ENCODE measurements at regions not wholly inside any gene's neighbourhood (a gene's known extent, or its start where the extent isn't known, plus 50 kb on each side); places are given as distances from the start of the nearest gene placed in this dataset.

- H3K27ac Mint-ChIP-seq, result peak overlapping the region; percentile 76 to 93
- H3K4me1 Mint-ChIP-seq, result peaks cover 63% of the 10 kb centered on the region
- H3K9me3 Mint-ChIP-seq, result peaks cover 0 to 10% of the 10 kb centered on the region in 2 donors
- H3K27me3 Mint-ChIP-seq, result peaks cover 12% of the 10 kb centered on the region
- peak; percentile 97 for ATAC-seq
- H3K4me3 Mint-ChIP-seq, result peak overlapping the region; percentile 61 to 63
- peak; percentile 56 to 81 for DNase-seq
Observed at GRCh38 chr2:217223222-217223930, 363.5 kb upstream of the TNP1 start.

- peak; percentile 0 for ATAC-seq
- Mint-ChIP-seq H3K9me3 (peaks cover 0 to 10% of the 10 kb centered on the region in 2 donors), H3K4me3 (peak overlapping the region; percentile 53 to 63), H3K27me3 (peaks cover 21% of the 10 kb centered on the region), H3K4me1 (peaks cover 73% of the 10 kb centered on the region), H3K27ac (peak overlapping the region; percentile 61 to 74)
- DNase-seq, result peak; percentile 29 to 32
Observed at GRCh38 chr2:217222309-217222910, 362.5 kb upstream of the TNP1 start.

GRCh38 chr2:217220228-217221013, 360.6 kb upstream of the TNP1 start:
- no peak overlapping the region for H3K27ac Mint-ChIP-seq
- peaks cover 0 to 10% of the 10 kb centered on the region in 2 donors for H3K9me3 Mint-ChIP-seq
- no peak overlapping the region for H3K4me3 Mint-ChIP-seq
- ATAC-seq (no peak), DNase-seq (no peak)
- H3K4me1 Mint-ChIP-seq, result peaks cover 73% of the 10 kb centered on the region
- peaks cover 39% of the 10 kb centered on the region for H3K27me3 Mint-ChIP-seq

GRCh38 chr2:217219164-217219520, 359.3 kb upstream of the TNP1 start:
- H3K27ac Mint-ChIP-seq, result no peak overlapping the region
- no peak for ATAC-seq
- H3K4me3 Mint-ChIP-seq, result no peak overlapping the region
- H3K4me1 Mint-ChIP-seq, result peaks cover 62% of the 10 kb centered on the region
- H3K9me3 Mint-ChIP-seq, result peaks cover 0 to 10% of the 10 kb centered on the region in 2 donors
- H3K27me3 Mint-ChIP-seq, result peaks cover 47% of the 10 kb centered on the region
- DNase-seq, result no peak

- Mint-ChIP-seq H3K4me1 (peaks cover 56% of the 10 kb centered on the region), H3K27me3 (peaks cover 47% of the 10 kb centered on the region), H3K4me3 (no peak overlapping the region), H3K27ac (no peak overlapping the region), H3K9me3 (peaks cover 0 to 7% of the 10 kb centered on the region in 2 donors)
- ATAC-seq (peak; percentile 8), DNase-seq (no peak)
Observed at GRCh38 chr2:217218269-217219163, 358.7 kb upstream of the TNP1 start.

- no peak for ATAC-seq
Observed at GRCh38 chr2:217216982-217217381, 357.1 kb upstream of the TNP1 start.

GRCh38 chr2:217216316-217216715, 356.5 kb upstream of the TNP1 start:
- H3K4me3 Mint-ChIP-seq, result no peak overlapping the region
- no peak overlapping the region for H3K27ac Mint-ChIP-seq
- H3K4me1 Mint-ChIP-seq, result peaks cover 38% of the 10 kb centered on the region
- no peak for ATAC-seq
- peaks cover 53% of the 10 kb centered on the region for H3K27me3 Mint-ChIP-seq
- no peak for DNase-seq
- H3K9me3 Mint-ChIP-seq, result peaks cover 0 to 5% of the 10 kb centered on the region in 2 donors

More at GRCh38 chr2:217216982-217217381, 357.1 kb upstream of the TNP1 start:
- Mint-ChIP-seq H3K27me3 (peaks cover 53% of the 10 kb centered on the region), H3K27ac (peak overlapping the region in 1 of 2 donors; percentile 72), H3K4me3 (no peak overlapping the region), H3K9me3 (peaks cover 0 to 5% of the 10 kb centered on the region in 2 donors), H3K4me1 (peaks cover 41% of the 10 kb centered on the region)
- DNase-seq, result no peak

- no peak overlapping the region for H3K4me3 Mint-ChIP-seq
- H3K27me3 Mint-ChIP-seq, result peaks cover 53% of the 10 kb centered on the region
- no peak for ATAC-seq
Observed at GRCh38 chr2:217215877-217216276, 356.0 kb upstream of the TNP1 start.

GRCh38 chr2:217208867-217209266, 349.0 kb upstream of the TNP1 start:
- Mint-ChIP-seq H3K27ac (no peak overlapping the region), H3K4me3 (no peak overlapping the region), H3K9me3 (peaks cover 4 to 6% of the 10 kb centered on the region in 2 donors), H3K27me3 (peaks cover 28% of the 10 kb centered on the region), H3K4me1 (peaks cover 7% of the 10 kb centered on the region)
- no peak for DNase-seq
- no peak for ATAC-seq

More at GRCh38 chr2:217215877-217216276, 356.0 kb upstream of the TNP1 start:
- peaks cover 34% of the 10 kb centered on the region for H3K4me1 Mint-ChIP-seq
- no peak overlapping the region for H3K27ac Mint-ChIP-seq
- no peak for DNase-seq
- peaks cover 0 to 5% of the 10 kb centered on the region in 2 donors for H3K9me3 Mint-ChIP-seq

GRCh38 chr2:217207699-217208010, 347.8 kb upstream of the TNP1 start:
- no peak for ATAC-seq
- no peak overlapping the region for H3K4me3 Mint-ChIP-seq
- H3K9me3 Mint-ChIP-seq, result peaks cover 13 to 16% of the 10 kb centered on the region in 2 donors
- no peak for DNase-seq
- peaks cover 38% of the 10 kb centered on the region for H3K27me3 Mint-ChIP-seq
- H3K27ac Mint-ChIP-seq, result no peak overlapping the region
- H3K4me1 Mint-ChIP-seq, result peaks cover 7% of the 10 kb centered on the region

GRCh38 chr2:217206907-217207698, 347.2 kb upstream of the TNP1 start:
- ATAC-seq (no peak), DNase-seq (no peak)
- H3K4me1 Mint-ChIP-seq, result peaks cover 7% of the 10 kb centered on the region
- no peak overlapping the region for H3K27ac Mint-ChIP-seq
- no peak overlapping the region for H3K4me3 Mint-ChIP-seq
- H3K27me3 Mint-ChIP-seq, result peaks cover 37% of the 10 kb centered on the region
- H3K9me3 Mint-ChIP-seq, result peaks cover 13 to 17% of the 10 kb centered on the region in 2 donors

GRCh38 chr2:217206016-217206725, 346.3 kb upstream of the TNP1 start:
- Mint-ChIP-seq H3K27ac (no peak overlapping the region), H3K4me3 (no peak overlapping the region), H3K4me1 (peaks cover 7% of the 10 kb centered on the region), H3K9me3 (peaks cover 13 to 17% of the 10 kb centered on the region in 2 donors), H3K27me3 (peaks cover 37% of the 10 kb centered on the region)
- no peak for DNase-seq
- peak; percentile 55 for ATAC-seq

- Mint-ChIP-seq H3K27me3 (peaks cover 37% of the 10 kb centered on the region), H3K4me1 (peaks cover 7% of the 10 kb centered on the region), H3K27ac (no peak overlapping the region), H3K4me3 (no peak overlapping the region), H3K9me3 (peaks cover 13 to 17% of the 10 kb centered on the region in 2 donors)
- DNase-seq, result no peak
- no peak for ATAC-seq
Observed at GRCh38 chr2:217204358-217204757, 344.5 kb upstream of the TNP1 start.

GRCh38 chr2:217203086-217203485, 343.2 kb upstream of the TNP1 start:
- H3K27me3 Mint-ChIP-seq, result peaks cover 37% of the 10 kb centered on the region
- DNase-seq (no peak), ATAC-seq (no peak)
- peaks cover 7% of the 10 kb centered on the region for H3K4me1 Mint-ChIP-seq
- H3K27ac Mint-ChIP-seq, result no peak overlapping the region
- peaks cover 13 to 17% of the 10 kb centered on the region in 2 donors for H3K9me3 Mint-ChIP-seq
- no peak overlapping the region for H3K4me3 Mint-ChIP-seq

Measured in stimulated activated naive CD8-positive, alpha-beta T cell treated with anti-CD3 and anti-CD28 coated beads, Interleukin-15, amount 100 ng/mL, for 72 hours (primary cell).